GM19099 (cell line): ENCODE measurements at regions not wholly inside any gene's neighbourhood (a gene's known extent, or its start where the extent isn't known, plus 50 kb on each side); places are given as distances from the start of the nearest gene placed in this dataset.

ENCODE experiments used
- POLR2A ChIP-seq: IDR thresholded peaks from 3 replicates; pipeline ENCODE4 v1.6.1; 2011; ENCODE audit warnings: low read depth; ENCODE audit not compliant: insufficient read length; ENCODE audit errors: extremely low read depth

DNA sequence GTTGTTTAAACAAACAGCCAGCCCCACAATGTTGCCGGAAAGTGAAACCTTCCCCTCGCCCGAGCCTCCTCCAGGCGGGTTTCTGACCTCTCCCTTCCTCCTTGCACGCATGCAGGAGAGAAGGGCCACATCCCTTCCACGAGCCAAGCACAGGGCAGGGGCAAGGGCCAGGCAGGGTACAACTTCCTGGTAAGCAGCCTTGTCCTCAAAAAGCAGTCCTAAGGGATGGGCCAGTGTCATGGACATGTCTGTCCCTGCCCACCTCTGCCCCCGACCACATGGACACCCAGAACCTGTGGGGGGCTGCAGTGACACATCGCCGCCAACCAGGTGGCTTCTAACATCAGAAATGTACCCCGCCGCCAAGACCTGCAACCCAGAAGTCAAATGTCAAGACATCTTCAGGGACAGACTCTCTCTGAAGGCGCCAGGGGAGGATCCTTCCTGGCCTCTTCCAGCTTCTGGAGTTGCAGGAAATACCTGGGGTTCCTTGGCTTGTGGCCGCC, 145.3 kb downstream of the CRYBB2 start:
- TF ChIP-seq POLR2A: no peak

DNA sequence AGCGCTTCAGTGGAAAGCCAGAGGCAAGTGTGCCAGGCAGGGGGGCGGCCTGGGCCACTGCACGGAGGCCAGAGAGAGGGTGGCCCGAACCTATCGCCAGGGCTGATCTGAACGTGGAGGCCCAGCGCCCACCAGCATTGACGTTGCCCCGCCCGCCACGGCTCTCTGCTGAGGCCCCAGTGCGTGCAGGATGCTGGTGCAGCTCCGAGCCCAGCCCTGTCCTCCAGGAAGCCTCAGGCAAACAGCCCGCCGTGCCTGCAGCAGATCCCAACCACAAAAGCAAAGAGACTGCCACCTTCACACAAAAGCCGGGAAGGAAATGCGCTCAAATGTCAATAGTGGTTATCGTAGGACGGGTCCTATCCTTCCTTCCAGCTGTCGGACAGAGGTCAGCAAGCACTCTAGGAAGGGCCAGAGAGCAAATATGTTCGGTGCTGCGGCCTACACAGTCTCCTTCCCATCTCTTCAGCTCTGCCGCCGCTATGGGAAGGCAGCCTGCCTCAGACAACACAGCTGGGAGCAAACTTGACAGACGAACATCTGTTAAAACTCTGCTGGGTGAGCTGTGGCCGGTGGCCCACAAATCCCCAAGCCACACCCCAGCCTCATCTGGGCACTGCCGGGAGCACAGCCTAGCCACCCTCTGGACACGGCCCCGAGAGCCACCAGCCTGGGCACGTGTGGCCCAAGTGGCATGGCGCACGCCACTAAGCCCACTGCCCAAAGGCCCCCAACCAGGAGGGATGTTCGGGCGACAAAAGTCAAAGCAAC, 146.2 kb downstream of the CRYBB2 start:
- TF ChIP-seq POLR2A: no peak

DNA sequence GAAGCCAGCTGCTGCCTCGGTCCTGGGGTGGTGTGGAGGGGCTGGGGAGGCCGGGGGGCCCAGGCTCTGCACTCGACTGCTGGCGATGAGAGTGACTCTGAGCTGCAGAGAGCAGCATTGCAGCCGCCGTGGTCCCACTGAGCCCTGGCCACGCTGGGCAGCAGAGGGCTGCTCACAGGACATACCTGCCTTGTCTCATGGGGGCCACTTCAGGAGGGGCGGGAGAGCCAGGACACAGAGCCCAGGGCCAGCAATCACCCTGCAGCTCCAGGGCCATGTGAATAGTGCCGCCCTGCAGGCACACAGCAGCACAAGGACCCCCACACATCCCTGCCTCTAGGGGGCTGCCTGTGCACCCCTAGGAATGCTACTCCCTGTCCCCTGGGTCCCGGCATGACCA, 147.0 kb downstream of the CRYBB2 start:
- TF ChIP-seq POLR2A: no peak

DNA sequence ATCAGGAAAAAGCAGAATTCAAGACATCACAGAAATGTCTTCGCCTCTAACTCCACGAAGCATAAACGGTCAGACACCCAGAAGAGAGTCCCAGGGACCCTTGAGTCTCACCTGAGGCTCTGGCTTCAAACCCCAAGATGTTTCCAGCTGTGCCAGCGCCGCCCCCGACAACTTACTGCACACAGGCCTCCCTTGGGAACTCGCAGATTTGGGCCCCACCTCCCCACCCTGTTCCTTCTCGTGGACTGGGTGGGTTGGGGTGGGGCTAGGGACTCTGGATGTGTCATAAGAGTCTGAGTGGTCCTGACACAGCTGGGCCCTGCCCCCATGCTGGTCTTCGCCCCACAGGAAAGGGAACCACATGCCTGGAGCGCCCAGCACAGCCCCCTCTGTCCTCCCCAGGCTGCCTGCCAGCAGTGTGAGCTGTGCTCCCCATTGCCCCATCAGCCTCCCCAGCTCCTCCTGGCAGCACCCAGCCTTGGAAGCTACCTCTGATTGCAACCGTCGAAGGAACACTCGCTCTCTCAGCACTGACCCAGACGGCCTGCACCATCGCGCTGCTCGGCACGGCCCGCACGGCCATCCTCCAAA, 147.5 kb downstream of the CRYBB2 start:
- no peak for TF ChIP-seq POLR2A

- no peak for TF ChIP-seq POLR2A
These were observed 148.3 kb downstream of the CRYBB2 start for GRCh38 chr22:25367756-25368155.

DNA sequence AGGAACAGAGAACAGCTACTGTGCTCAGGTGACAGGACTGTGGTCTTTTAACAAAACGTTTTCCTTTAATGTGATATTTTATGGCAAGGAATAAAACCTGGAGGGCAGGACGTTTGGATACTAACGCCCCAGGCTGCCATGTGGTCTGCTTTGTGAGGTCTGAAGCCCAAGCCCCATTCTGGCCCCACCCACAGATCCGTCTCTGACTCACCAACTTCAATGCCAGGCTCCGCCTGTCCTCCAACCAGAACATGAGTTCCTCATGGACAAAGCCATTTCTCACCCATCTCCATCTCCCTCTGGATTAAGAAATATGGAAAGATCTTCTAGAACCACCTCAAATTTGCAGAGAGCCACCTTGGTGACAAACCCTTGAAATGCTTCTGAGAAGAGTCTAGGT, 148.8 kb downstream of the CRYBB2 start:
- TF ChIP-seq POLR2A: no peak

GRCh38 chr22:25369041-25369440, 149.6 kb downstream of the CRYBB2 start:
- no peak for TF ChIP-seq POLR2A

DNA sequence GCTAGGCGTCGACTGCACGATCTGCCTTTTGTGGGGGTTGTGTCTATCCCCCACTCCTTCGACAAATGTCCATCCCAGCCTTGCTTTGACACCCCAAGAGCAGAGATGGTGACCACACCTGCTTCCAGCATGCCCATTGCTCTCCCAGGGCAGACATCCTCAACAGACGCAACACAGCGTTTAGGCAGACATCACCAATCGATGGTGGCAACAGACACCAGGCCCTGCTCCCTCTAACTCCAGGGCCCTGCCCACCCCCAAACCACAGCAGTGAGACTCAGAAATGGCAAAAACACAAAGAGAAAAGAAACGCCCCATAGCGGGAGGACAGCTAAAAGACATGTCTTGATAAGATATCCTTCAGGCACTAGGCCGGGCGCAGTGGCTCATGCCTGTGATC, 150.9 kb downstream of the CRYBB2 start:
- no peak for TF ChIP-seq POLR2A

DNA sequence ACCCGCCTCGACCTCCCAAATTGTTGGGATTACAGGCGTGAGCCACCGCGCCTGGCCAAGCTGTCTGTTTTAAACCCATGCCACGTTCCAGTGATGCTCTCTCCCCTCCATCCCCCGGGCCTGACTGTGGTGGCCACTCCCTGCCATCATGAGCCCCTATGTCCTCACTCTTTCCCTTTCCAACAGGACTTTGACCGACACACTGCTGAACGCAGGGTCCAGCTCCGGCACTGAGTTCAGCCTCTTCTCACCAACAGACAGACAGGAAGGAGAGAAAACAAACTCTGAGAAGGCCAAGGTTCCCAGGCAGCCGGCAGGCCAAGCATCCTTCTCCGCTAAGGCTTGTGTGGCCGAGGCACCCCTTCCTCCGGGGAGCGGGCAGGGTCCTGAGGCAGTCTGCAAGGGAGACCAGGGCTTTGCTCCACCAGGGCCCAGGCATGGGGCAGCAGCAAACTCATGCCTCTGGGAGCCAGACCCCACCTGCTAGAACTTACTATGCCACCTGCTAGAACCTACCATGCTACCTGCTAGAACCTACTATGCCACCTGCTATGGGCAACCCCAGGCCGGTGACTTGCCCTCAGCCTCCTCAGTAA, 152.7 kb downstream of the CRYBB2 start:
- TF ChIP-seq POLR2A: no peak

DNA sequence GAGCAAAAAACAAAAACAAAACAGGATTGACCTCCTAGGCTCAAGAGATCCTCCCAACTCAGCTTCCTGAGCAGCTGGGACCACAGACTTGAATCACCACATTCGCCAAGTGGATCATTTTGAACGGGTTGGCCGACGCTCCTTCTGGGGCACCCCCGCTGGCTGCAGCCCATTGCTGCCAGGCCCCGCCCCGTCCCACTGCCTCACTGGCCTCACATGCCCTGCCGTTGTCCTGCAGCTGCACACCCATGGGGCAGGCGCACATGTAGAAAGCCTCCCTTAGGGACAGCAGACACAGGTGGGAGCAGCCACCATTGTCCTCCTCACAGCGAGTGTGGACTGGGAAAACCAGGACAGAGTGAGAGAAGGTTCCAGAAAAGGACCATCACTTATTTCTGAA, 154.5 kb downstream of the CRYBB2 start:
- TF ChIP-seq POLR2A: no peak

DNA sequence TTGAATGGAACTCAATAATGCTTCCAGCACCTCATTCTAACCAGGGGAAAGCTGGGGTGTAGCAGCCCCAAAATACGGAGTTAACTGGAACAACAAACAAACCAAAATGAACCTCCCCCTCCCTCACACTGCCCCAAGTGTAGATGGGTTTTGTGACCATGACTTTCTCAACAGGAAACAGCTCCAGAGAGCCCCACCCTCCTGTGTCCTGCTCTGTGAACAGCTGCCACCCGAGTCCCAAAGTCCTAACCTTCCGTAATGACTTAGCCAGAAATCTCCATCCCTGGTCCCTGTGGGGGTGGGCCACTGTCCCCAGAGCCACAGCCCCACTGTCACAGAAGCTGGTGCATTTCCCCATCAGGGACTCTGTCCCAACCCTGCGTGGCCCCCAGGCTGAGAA, 155.4 kb downstream of the CRYBB2 start:
- TF ChIP-seq POLR2A: no peak

DNA sequence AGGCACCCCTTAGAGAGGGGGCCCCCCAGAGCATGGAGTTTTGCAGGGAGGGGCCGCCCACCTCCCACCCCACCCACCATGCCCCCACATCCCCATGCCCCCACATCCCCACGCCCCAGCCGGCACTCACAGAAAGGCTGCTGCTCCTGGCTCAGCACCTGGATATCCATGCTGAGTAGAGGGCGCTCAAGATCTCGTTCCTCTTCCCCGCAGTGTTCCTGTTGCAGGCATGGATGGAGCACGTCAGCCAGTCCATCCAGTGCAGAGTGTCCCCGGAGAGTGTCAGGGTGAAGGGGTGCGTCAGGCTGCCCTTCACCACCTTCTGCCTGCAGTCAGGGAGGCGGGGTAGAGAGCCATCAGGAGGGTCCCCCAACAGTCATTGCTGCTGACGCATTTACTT, 156.2 kb downstream of the CRYBB2 start:
- TF ChIP-seq POLR2A: no peak

GRCh38 chr22:25377699-25378098, 158.3 kb downstream of the CRYBB2 start:
- TF ChIP-seq POLR2A: no peak

GRCh38 chr22:25380122-25380747, 160.8 kb downstream of the CRYBB2 start:
- no peak for TF ChIP-seq POLR2A

DNA sequence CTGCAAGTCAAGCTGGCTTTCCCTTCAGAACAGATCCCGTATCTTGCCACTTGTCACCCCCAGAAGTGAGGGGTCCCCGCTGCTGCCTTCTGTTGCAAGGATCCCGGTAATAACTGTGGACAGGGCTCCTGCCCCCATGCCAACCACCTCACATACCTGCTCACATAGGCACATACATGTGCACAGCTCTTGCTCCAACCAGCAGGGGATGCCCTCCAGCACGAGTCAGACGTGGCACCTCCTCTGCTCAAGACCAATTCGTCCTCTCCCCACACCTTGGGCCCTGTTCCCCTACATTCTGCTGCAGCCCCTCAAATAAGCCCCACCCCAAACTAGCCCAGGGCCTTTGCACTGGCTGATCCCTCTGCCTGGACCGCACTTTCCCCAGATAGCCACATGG, 163.3 kb downstream of the CRYBB2 start:
- no peak for TF ChIP-seq POLR2A

- no peak for TF ChIP-seq POLR2A
These were observed 163.9 kb downstream of the CRYBB2 start for GRCh38 chr22:25383278-25383820.

DNA sequence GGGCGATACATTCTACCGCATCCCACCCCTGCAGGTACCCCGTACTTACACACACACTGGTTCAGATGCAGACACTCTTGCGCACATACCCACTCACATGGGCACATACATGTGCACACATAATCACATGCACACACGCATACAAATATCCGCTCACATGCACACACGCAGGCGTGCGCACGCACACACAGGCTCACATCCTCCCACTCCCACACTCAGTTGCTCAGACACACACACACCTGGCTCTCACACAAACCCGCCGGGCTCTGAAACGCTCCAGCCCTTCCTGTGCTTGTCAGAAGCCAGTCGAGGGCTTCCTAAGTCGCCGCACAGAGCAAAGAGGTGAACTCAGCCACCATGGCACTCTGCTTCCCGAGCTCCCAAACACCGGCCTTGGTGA, 164.5 kb downstream of the CRYBB2 start:
- TF ChIP-seq POLR2A: no peak
